NOMO-1 treated with dmso at 0.1 percent for 144 hours (cell line): ENCODE measurements at regions not wholly inside any gene's neighbourhood (a gene's known extent, or its start where the extent isn't known, plus 50 kb on each side); places are given as distances from the start of the nearest gene placed in this dataset.

Experiments
- DNase-seq: peaks from one replicate; lab custom pipeline; 2025; ENCODE audit not compliant: unreplicated experiment; lab: John Stamatoyannopoulos, UW

- DNase-seq = no peak
Measured at GRCh38 chr4:38538517-38538916, 125.5 kb upstream of the KLF3 start.

GRCh38 chr4:38539501-38539900, 124.5 kb upstream of the KLF3 start:
- no peak for DNase-seq

- no peak for DNase-seq
Measured at GRCh38 chr4:38547052-38547451, 116.9 kb upstream of the KLF3 start.

- DNase-seq = no peak
Measured at GRCh38 chr4:38548256-38548655, 115.7 kb upstream of the KLF3 start.

GRCh38 chr4:38559374-38559773, 104.6 kb upstream of the KLF3 start:
- peak; percentile 6 for DNase-seq

GRCh38 chr4:38560340-38560739, 103.7 kb upstream of the KLF3 start:
- DNase-seq = no peak

GRCh38 chr4:38560768-38561558, 103.0 kb upstream of the KLF3 start:
- no peak for DNase-seq

GRCh38 chr4:38562751-38563198, 101.2 kb upstream of the KLF3 start:
- no peak for DNase-seq

- DNase-seq = no peak
Measured at GRCh38 chr4:38563707-38564495, 100.1 kb upstream of the KLF3 start.

GRCh38 chr4:38565271-38566199, 98.5 kb upstream of the KLF3 start:
- no peak for DNase-seq

GRCh38 chr4:38566806-38567398, 97.1 kb upstream of the KLF3 start:
- no peak for DNase-seq

- DNase-seq = no peak
Measured at GRCh38 chr4:38567457-38567856, 96.5 kb upstream of the KLF3 start.

- no peak for DNase-seq
Measured at GRCh38 chr4:38568768-38569167, 95.2 kb upstream of the KLF3 start.

GRCh38 chr4:38570647-38571276, 93.2 kb upstream of the KLF3 start:
- DNase-seq = no peak

- DNase-seq = no peak
Measured at GRCh38 chr4:38572793-38573192, 91.2 kb upstream of the KLF3 start.

- DNase-seq = no peak
Measured at GRCh38 chr4:38574559-38575333, 89.3 kb upstream of the KLF3 start.

- no peak for DNase-seq
Measured at GRCh38 chr4:38576767-38577166, 87.2 kb upstream of the KLF3 start.

GRCh38 chr4:38577462-38577861, 86.5 kb upstream of the KLF3 start:
- DNase-seq = no peak

GRCh38 chr4:38581426-38582106, 82.4 kb upstream of the KLF3 start:
- DNase-seq = no peak
